GM18870 (cell line): ENCODE measurements at regions not wholly inside any gene's neighbourhood (a gene's known extent, or its start where the extent isn't known, plus 50 kb on each side); places are given as distances from the start of the nearest gene placed in this dataset.
"Not testable (repeated sequence)": the region's sequence is repeated elsewhere in the genome, so short reads cannot be mapped to it uniquely, and the experiment has no call there.

Source experiments
- ATAC-seq: cut with Tn5 transposase; IDR thresholded peaks from one replicate; pipeline ENCODE4 v1.9.1; 2021; ENCODE audit warnings: moderate library complexity; ENCODE audit not compliant: unreplicated experiment

DNA sequence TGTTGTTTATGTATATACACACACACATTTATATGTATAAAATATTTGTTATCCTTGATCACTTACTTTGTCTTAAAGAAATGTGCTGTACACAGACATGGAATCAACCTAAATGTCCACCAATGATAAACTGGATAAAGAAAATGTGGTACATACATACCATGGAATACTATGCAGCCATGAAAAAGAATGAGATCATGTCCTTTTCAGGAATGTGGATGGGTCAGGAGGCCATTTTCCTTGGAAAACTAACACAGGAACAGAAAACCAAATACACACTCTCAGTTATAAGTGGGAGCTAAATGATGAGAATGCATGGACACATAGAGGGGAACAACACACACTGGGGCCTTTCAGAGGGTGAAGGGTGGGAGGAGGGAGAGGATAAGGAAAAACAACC lies 534.7 kb downstream of the FLRT2 start:
- ATAC-seq = not testable (repeated sequence)

DNA sequence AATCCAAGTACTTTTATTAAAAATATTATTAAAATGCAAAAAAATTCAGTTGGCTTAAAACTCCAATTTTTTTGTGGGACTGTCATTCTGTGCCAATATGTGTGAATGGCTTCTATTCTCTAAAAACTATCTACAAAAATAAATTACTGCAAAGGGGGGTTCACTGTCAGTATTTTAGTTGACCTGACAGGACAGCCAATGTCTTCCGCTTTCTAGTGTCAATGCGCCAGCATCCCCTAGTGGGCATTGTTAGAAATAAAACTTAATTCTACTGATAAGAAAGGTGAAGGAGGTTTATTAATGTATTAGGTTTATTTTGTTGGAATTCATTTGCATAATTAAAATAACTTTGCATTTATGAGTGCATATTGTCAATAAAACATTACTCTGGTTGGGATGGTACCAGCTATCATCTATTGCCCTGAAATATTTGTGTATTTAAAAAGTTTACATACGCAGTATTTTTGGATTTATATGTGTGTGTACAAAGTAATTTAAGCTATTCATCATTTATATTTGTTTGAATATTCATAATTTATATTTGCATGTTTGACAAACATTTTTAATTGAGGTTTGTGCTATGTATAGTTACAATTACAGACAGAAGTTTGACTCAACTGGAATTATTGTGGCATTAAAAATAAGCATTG lies 527.2 kb downstream of the FLRT2 start:
- ATAC-seq = no peak

DNA sequence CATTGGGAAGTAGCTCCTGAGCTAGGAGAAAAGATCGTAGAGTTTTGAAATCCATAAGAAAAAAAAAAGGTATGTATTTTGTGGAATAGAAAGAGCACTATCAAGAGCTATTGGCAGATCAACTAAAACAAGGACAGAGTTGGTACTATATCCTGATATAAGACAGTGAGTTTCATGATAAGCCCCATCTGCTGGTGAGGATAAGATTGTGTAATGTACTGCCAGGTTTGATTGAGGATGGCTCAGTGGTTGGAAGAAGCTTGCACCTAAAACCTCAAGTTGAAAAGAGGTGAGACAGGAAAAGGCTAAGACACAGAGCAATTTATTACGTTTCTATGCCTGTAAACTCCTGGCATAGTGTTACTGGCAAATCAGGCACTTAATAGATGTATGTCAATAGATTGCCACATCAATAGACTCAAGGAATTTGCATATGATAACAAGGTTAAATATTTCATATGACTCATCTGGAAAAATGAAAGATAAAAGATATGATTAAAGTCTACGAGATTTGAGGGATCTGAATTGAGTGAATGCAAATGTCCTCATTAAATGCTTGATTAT lies 525.6 kb downstream of the FLRT2 start:
- ATAC-seq = no peak

DNA sequence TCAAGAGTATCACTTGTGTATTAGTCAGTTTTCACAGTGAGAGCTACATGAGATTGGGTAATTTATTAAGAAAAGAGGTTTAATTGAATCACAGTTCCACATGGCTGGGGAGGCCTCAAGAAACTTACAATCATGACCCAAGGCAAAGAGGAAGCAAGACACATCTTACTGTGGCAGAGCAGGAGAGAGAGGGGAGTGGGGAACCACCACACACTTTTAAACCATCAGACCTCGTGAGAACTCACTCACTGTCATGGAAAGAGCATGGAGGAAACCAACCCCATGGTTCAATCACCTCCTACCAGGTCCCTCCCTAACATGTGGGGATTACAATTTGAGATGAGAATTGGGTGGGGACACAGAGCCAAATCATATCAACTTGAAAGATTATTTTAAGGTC lies 522.9 kb downstream of the FLRT2 start:
- ATAC-seq = no peak

DNA sequence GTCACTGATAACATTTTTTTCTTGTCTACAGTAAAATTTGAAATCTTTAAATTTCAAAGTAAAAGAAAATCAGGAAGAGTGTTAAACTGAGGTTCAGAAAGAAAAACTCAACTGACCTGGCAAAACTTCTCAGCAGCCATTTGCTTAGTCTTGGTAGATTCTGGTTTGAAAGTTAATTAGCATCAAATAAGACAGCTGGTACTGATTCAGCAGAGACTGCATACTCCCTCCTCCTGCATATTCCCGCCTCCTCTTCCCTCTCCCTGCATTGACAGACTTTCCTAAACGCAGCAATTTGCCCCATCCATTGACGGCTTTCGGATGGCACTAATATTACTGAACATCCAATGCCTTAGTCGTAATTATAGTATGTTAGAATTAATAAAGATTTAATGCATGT lies 520.8 kb downstream of the FLRT2 start:
- no peak for ATAC-seq

DNA sequence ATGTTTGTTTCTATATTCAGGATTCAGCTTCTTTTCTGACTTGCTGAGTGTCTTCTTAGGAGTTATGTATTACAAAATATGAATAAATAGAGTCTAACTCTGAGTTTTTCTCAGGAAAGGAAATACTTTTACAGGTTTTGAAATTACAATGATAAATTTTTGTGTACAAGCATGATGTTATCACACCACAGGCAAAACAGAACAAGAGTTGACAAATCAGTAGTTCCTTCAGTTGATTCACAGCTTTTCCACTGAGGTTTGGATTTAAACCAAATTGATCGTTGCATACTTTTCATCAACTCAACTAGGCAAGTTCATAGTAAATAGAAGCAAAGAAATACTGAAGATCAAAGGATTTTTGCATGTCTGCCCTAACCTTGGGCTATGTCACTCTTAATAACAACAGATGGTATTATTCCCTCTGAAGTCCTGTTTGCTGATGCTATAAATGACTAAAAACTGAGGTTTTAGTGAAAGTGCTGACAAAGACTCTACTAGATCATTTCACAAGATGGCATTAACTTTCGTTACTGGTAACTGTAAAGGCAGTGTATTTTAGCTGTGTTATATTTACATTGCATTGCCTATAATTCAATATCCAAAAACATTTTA lies 520.2 kb downstream of the FLRT2 start:
- no peak for ATAC-seq

DNA sequence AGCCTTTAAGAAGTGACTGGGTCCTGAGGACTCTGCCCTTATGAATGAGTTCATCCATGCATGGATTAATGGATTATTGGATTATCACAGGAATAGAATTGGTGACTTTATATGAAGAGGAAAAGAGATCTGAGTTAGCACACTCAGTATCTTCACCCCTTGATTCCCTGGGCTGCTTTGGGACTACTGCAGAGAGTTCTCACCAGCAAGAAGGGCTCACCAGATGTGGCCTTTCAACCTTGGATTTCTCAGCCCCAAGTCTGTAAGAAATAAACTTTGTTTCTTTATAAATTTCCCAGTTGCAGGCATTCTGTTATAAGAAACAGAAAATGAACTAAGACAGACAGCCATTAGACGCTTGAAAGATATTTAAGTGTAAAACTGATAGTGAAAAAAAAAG lies 509.2 kb downstream of the FLRT2 start:
- ATAC-seq = no peak

DNA sequence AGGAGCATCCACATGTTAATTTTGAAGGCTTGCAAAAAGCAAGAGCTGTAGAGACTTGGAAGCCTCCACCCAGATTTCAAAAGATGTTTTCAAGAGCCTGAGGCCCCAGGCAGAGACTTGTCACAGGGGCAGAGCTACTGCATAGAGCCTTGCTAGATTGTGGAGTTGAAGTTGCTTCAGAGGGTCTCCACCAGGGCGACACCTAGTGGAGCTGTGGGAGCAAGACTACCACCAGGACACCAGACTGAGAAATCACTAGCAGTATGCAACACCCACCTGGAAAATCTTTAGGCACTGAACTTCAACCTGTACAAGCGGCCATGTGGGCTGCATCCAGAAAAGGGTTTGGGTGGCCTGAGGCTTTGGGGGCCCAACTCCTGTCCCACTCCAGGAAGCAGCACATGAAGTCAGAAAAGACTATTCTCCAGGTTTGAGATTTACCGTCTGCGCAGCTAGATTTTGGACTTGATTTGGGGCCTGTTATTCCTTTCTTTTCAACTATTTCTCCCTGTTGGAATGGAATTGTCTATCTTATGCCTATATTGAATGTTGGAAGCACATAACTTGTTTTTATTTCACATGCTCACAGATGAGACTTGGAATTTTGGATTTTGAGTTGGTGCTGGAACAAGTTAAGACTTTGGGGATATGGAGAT lies 508.6 kb downstream of the FLRT2 start:
- ATAC-seq = peak; percentile 91

DNA sequence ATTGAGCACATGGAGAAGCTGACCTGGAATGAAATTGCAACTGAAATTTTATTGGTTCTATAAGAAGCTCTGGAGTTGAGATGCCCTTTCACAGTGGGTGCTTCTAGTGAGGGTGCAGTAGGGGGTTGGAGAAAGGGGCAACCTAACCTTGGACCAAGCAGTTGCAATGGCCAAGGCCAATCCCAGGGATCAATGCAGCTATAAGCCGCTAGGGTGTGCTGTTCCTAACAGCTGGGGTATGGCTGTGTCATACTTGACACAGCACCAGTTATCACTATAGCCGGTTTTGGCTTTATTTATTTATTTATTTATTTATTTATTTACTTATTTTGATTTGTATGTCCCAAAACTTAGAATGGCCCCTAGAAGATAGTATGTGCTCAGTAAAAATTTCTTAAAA lies 505.9 kb downstream of the FLRT2 start:
- peak; percentile 57 for ATAC-seq

DNA sequence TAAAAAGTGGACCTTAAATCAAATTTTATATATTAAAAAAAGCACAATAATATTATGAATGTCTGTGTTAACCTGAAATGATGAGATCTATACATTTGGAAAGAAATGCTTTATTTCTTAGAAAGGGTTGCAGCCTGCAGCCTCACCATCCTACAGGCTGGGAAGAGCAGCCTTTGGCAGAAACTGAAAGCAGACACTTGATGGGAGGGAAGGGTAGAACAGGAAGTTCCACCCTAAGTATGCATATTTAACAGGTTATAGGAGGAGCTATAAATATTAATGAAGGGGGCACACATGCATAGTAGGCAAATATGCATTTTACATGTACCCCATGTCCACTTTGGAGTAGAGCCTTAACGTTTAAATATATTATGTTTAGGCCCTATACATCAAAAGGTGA lies 498.0 kb downstream of the FLRT2 start:
- no peak for ATAC-seq

DNA sequence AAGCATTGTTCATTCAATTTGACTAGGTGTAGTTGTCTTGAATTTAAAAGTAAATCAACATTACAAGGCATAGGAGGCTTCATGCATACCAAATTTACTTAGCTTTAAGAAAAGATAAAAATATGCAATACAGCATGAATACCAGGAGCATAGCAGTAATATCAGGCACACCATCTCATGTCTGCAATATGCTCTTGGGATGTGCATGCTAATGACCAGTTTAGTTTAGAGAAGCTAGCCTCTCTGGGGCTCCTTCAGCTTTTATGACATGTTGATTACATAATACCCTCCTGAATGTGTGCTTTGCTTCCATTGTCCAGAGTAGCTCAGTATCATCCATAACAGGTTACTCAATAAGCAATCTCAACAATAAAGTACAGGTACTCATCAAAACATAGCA lies 497.2 kb downstream of the FLRT2 start:
- no peak for ATAC-seq

DNA sequence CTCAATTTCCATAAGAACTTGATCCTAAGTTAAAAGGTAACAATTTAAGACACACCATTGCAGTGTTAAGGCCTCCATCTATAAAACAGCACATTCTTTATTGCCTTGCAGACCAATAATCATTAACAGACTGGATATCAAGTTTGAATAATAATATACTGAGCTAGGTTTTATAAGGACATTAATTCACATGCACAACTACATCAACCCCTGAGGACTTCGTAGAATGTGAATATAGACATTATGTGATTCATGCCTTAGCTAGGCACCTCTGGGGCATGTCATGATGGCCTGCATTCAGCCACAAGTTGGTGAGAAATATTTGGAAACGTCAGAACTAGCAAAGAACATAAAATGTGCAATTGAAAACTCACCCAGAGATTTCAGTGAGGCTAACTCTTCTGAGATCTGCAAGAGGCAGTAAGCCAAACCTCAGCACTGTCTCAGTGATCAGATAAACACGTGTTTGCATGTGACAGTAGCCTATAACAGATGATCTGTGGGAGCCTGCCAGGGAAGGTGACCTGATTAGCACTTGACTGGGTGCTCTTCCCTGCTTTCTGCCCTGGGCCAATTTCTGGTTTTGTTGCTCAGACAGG lies 492.2 kb downstream of the FLRT2 start:
- ATAC-seq = no peak

DNA sequence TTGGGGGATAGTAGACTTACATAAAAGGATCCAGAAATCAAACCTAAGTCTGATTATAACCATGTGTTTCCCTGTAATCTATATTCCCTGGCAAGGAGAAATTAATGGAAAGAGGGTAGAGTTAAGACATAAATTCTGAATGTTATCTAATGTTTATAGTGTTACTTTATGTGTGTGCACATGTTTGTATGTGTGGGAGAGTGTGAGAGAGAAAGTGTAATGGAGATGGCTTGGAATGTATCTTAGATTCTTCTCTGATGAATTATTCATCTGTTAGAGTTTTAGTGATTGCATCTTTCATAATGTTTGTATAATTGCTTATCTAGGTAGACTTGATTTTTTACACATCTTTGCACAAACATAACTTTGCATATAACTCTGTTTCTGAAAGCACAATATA lies 490.9 kb downstream of the FLRT2 start:
- ATAC-seq = no peak

DNA sequence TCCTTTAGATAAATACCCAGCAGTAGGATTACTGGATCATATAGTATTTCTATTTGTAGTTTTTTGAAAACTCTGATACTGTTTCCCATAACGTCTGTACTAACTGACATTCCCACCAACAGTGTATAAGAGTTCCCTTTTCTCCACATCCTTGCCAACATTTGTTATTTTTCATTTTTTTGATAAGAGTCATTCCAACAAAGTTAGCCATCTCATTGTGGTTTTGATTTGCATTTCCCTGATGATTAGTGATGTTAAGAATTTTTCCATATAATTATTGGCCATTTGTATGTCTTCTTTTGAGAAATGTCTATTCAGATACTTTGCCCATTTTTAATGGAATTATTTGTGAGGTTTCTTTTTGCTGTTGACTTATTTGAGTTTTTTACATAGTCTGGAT lies 486.0 kb downstream of the FLRT2 start:
- ATAC-seq = no peak

DNA sequence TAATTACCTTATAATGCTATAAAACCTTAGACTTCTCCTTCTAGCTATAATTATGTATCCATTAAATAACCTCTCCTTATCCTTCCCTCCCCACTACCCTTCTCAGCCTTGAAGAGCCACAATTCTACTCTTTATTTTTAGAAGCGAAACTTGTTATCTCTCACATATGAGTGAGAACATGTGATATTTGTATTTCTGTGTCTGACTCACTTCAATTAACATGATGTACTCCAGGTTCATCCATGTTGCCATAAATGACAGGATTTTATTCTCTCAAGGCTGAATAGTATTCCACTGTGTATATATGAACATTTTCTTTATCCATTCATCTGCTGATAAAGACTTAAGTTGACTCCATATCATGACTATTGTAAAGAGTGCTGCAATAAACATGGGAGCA lies 485.6 kb downstream of the FLRT2 start:
- ATAC-seq = no peak

DNA sequence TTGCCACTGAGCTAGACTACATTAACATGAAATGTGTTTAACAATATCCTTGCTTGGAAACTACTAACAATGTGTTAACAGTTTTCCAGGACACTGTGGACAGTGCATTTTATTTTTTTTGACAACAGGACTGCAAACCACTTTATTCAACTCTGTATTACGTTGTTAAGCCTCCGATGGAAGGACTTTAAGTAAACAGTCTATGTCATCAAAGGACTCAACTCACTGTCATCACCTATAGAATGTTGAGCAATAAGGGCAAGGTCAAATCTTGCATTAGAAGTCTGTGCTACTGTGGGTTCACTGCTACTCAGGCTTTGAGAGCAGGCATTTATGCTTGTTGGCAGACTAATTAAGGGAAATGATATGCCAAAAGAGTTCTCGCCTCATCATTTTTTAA lies 483.7 kb downstream of the FLRT2 start:
- ATAC-seq = no peak

DNA sequence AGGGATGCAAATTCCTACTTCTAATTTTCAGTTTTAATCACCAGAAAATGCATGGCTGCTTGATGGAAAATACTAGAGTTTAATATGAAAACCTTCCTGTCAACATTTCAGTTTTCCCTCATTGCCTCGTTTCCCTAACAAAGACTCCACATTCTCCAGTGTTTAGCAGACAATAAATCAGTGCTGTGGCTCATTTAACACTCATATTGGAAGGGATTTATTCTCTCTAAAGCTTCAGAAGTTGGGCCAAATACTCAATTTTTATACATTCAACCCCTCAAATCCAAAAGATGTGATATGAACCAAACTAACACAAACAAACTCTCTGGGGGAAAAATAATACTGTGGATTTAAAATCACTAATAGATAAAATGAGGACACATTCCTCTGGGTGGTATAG lies 482.5 kb downstream of the FLRT2 start:
- ATAC-seq = no peak

DNA sequence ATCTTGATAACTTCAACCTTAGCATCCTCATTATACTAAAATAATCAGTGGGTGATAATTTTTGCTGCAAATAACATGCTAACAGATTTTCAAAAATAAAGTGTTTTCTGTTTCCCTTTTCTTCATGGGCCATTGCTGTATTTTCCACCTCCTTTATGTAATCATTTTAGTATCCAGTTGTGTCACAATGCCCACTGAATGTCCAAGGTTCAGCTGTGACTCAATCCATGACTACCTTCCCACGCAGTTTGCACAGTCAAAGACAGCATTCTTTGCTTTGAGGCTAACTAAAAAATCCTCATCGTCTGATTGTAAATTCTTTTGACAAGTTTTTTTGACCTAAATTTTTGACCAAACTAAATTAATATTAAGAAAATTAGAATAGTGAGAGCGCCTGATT lies 474.1 kb downstream of the FLRT2 start:
- ATAC-seq = peak; percentile 57

DNA sequence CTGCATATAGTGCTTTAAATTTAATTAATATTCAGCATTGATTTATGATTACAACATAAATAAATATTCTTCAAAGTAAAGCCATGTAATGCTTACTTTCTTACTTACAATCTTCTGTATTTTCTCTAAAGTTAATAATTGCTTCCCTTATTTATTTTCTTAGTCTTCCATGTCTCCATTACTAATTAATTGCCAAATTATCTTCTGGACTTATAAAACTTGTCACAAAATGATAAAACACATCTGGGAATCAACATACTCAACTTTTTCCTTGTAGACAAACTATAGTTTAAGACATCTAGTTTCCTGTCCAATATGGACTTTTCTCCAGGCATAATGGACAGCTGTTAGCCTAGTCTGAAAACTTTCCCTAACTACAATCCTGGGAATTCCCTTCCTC lies 466.6 kb downstream of the FLRT2 start:
- no peak for ATAC-seq

DNA sequence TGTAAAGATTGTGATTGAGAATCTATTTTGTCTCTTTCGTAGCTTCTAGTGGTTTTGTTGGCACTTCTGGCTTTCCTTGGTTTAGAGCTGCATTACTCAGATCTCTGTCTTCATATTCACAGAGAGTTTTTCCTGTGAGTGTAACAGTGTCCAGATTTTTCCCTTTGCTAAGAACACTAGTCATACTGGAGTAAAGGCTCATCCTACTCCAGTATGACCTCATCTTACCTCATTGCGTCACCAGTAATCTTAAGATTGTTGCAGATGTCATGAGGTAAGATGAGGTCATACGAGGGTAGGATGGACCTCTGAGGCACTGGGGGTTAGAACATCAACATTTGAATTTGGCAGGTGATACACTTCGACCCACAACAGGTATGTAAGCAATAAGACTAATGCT lies 461.2 kb downstream of the FLRT2 start:
- no peak for ATAC-seq

DNA sequence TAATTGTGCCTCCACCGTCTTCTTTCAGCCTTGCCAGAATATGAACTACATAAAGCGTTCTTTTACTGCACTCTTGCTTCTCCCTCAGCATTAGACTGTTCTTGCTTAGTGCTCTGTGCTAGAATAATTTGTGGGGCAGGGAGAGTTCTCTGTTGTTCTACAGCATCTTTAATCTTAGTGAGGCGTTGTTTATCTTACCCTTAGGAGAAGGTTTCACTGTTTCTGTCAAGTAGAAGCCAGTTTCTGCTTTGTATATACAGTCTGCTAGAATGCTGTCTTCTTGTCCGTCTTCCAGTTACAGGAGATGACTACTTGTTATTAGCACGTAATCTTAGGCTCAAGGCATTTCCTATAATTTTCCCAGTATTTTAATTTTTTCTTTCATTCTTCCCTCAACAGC lies 458.0 kb downstream of the FLRT2 start:
- no peak for ATAC-seq

DNA sequence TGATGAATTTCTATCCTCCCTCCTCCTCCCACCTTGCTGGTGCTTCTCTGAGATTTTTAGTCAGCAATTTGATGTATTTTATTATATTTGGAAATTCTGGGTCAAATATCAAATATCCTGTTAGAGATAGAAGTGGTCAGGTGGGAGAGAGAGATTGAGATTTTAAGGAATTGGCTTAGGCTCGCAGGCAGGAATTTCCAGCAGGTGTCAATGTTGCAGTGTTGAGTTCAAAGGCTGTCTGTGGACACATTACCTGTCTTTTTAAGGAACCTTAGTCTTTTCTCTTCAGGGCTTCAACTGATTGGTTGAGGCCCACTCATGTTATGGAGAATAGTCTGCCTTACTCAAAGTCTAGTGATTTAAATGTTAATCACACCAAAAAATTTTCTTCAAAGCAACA lies 457.3 kb downstream of the FLRT2 start:
- no peak for ATAC-seq
